ENCODE measurements at regions not wholly inside any gene's neighbourhood (a gene's known extent, or its start where the extent isn't known, plus 50 kb on each side); places are given as distances from the start of the nearest gene placed in this dataset.

DNA sequence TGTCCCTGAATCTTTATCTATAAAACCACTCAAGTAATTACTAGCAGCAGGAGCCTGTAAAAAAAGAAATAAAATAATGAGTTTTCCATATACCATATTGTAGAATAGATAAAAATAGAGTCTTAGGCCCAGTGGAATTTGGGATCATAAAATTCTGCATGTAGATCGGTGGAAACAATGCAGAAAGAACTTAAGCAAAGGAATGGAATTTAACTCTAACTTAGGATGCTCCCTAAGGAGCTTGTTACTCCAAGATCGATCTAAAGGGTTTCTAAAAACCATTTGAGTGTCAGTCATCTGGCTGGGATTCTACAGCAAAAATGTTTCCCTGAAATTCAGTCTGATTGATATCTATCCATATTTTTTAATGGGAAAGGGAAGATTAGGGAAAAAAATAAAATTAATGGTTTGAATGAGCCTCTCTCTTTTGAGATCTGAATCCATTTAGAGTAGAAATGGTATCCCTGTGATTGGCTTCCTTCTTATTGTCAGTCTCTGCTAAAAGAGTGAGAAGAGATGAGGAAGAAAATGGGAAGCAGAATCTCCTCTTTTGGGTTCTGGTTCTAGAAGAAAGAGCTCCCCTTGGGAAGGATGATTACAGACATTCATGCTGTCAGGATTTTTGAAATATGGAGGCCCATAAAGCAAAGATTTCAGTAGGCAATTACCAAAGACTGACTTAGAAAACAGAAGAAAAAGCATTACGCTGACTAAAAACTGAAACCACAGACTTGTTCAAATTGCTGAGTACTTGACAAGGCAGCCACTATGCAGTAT, 564.3 kb upstream of the MARCKS start:
- H3K27ac Mint-ChIP-seq: no peak overlapping the region; the same call in 1 of the 2 replicates
- no peaks in the 10 kb centered on the region for H3K9me3 Mint-ChIP-seq
- no peak for TF ChIP-seq CTCF (IDR thresholded peaks at IDR 0.05)
- H3K36me3 Mint-ChIP-seq (ENCODE audit: low read depth): no peaks in the 10 kb centered on the region
- H3K27me3 Mint-ChIP-seq (ENCODE audit: insufficient read depth): no peaks in the 10 kb centered on the region
- H3K4me3 Mint-ChIP-seq: no peak overlapping the region
- peaks cover 24% of the 10 kb centered on the region for H3K4me1 Mint-ChIP-seq (ENCODE audit: low read depth)
- DNase-seq: no peak

DNA sequence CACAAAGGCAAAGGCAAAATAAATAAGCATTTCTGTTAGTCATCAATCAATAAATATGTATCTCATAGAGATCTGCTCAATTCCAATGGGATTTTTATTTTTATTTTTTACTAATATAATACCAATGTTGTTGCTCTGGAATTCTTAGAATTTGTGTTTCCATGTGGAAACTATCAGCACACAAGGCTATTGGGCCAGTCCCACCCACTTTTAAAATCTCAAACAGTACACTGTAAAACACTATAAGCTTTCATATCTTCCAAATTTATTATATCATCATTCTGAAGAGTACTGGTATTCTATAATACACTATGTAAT, 563.8 kb upstream of the MARCKS start:
- Mint-ChIP-seq H3K4me1 (ENCODE audit: low read depth) (peaks cover 24% of the 10 kb centered on the region), H3K4me3 (no peak overlapping the region), H3K9me3 (no peaks in the 10 kb centered on the region), H3K36me3 (ENCODE audit: low read depth) (no peaks in the 10 kb centered on the region), H3K27ac (no peak overlapping the region), H3K27me3 (ENCODE audit: insufficient read depth) (no peaks in the 10 kb centered on the region)
- no peak for TF ChIP-seq CTCF (IDR thresholded peaks at IDR 0.05)
- DNase-seq: no peak

- Mint-ChIP-seq H3K4me3 (no peak overlapping the region), H3K36me3 (ENCODE audit: low read depth) (no peaks in the 10 kb centered on the region)
Observed at GRCh38 chr6:113299531-113299930, 557.6 kb upstream of the MARCKS start.

GRCh38 chr6:113301651-113302050, 555.5 kb upstream of the MARCKS start:
- TF ChIP-seq CTCF (IDR thresholded peaks at IDR 0.05): no peak
- DNase-seq: no peak
- H3K27ac Mint-ChIP-seq: no peak overlapping the region
- no peak overlapping the region for H3K4me3 Mint-ChIP-seq
- H3K36me3 Mint-ChIP-seq (ENCODE audit: low read depth): no peaks in the 10 kb centered on the region
- H3K9me3 Mint-ChIP-seq: no peaks in the 10 kb centered on the region
- no peaks in the 10 kb centered on the region for H3K27me3 Mint-ChIP-seq (ENCODE audit: insufficient read depth)
- peaks cover 18% of the 10 kb centered on the region for H3K4me1 Mint-ChIP-seq (ENCODE audit: low read depth)

More at GRCh38 chr6:113299531-113299930, 557.6 kb upstream of the MARCKS start:
- no peaks in the 10 kb centered on the region for H3K27me3 Mint-ChIP-seq (ENCODE audit: insufficient read depth)
- no peak for TF ChIP-seq CTCF (IDR thresholded peaks at IDR 0.05)
- peaks cover 18% of the 10 kb centered on the region for H3K4me1 Mint-ChIP-seq (ENCODE audit: low read depth)
- no peak for DNase-seq
- no peak overlapping the region for H3K27ac Mint-ChIP-seq
- H3K9me3 Mint-ChIP-seq: no peaks in the 10 kb centered on the region

- Mint-ChIP-seq H3K4me1 (ENCODE audit: low read depth) (peaks cover 18% of the 10 kb centered on the region), H3K27me3 (ENCODE audit: insufficient read depth) (no peaks in the 10 kb centered on the region), H3K27ac (no peak overlapping the region), H3K4me3 (no peak overlapping the region), H3K9me3 (no peaks in the 10 kb centered on the region), H3K36me3 (ENCODE audit: low read depth) (no peaks in the 10 kb centered on the region)
- TF ChIP-seq CTCF (IDR thresholded peaks at IDR 0.05): no peak
- no peak for DNase-seq
Observed at GRCh38 chr6:113304116-113304515, 553.0 kb upstream of the MARCKS start.

Data from HFFc6 (cell line).